ENCODE measurements at regions not wholly inside any gene's neighbourhood (a gene's known extent, or its start where the extent isn't known, plus 50 kb on each side); places are given as distances from the start of the nearest gene placed in this dataset.
"Not testable (repeated sequence)": the region's sequence is repeated elsewhere in the genome, so short reads cannot be mapped to it uniquely, and the experiment has no call there.

DNA sequence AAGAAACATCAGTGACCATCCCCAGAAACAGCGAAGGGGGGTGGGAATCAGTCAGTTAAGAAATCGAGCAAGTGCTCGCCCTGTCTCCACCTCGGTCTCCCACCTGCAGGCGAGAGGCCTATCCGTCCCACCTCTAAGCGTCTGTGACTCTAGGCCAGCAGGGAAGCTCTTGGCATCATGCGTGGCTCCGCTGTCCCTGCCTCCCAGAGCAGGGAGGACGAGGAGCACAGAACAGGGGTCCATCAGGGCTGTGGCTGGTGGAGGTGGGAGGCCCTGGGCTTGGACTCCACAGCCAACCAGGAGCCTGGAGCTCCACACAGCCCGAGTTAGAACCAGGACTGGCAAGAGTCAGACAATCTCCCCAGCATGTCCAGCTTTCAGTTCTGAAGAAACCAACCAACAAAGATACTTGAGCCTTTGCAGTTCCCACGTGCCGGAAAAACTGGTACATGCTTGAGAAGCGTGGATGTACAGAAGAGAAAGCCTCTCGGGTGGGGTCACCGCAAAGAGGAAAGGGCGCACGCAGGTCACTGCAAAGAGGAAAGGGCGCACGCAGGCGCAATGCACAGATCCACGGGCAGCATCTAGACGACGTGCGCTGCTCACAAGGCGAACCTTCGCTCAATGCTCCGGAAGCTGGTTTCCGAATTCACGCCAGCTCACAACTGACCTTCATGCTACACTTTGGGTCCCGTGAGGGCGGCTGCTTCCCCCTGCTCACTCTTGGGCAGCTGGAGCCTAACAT lies 104.5 kb upstream of the ALKAL2 start:
- TF ChIP-seq JUND (IDR thresholded peaks at IDR 0.05; ENCODE audit: low read depth), result no peak
- DNase-seq (ENCODE audit: low read depth in 1 of 2, low spot score in 1 of 2), result no peak
- in situ Hi-C loops (cut with HindIII; ENCODE audit: low pct_unique_long_range_greater_than_20kb, low sequenced_read_pairs), result no loop called here

DNA sequence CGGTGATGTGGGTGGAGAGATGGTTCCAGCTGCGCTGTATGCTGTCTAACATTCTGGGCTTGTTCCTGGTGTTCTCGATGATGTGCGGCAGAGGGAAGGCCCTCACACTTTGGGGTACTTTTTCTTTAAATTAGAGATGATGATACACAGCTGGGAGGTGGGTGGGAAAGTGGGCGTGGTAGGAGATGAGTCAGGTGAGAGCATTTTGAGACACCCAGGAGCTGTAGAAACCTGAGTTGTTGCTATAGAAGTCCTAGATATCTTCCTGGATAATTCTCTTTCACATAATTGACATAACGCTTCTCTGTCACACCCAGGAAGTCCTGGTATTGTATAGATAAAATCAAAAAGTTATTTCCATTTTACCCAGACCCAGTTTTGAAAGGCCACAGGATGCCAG lies 103.8 kb upstream of the ALKAL2 start:
- no peak for TF ChIP-seq JUND (IDR thresholded peaks at IDR 0.05; ENCODE audit: low read depth)
- DNase-seq (ENCODE audit: low read depth in 1 of 2, low spot score in 1 of 2), result no peak

DNA sequence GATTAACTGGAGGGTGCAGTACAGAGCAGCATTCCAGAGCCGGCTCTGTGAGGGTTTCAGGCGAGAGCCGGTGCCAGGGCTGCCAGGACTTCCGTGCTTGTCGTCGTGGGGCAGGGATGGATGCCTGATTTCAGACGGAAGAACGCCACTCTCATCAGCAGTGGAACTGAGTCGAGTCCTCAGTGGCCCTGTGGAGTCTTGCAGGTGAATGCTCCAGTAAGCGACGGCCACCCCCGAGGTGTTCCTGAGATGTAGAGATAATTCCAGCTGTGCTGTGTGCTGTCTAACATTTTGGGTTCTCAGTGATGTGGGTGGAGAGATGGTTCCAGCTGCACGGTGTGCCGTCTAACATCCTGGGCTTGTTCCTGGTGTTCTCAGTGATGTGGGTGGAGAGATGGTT lies 103.1 kb upstream of the ALKAL2 start:
- no peak for DNase-seq (ENCODE audit: low read depth in 1 of 2, low spot score in 1 of 2)
- in situ Hi-C loops (cut with HindIII; ENCODE audit: low pct_unique_long_range_greater_than_20kb, low sequenced_read_pairs), result no loop called here
- TF ChIP-seq JUND (IDR thresholded peaks at IDR 0.05; ENCODE audit: low read depth), result no peak

More for the DNA sequence above, 103.8 kb upstream of the ALKAL2 start:
- in situ Hi-C loops (cut with HindIII; ENCODE audit: low pct_unique_long_range_greater_than_20kb, low sequenced_read_pairs), result no loop called here

DNA sequence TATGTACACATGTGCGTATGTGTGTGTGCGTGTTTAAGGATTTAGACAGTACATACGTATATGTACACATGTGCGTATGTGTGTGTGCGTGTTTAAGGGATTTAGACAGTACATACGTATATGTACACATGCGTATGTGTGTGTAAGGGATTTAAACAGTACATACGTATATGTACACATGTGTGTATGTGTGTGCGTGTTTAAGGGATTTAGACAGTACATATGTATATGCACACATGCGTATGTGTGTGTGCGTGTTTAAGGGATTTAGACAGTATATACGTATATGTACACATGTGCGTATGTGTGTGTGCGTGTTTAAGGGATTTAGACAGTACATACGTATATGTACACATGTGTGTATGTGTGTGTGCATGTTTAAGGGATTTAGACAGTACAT lies 102.1 kb upstream of the ALKAL2 start:
- DNase-seq (ENCODE audit: low read depth in 1 of 2, low spot score in 1 of 2); in situ Hi-C loops (cut with HindIII; ENCODE audit: low pct_unique_long_range_greater_than_20kb, low sequenced_read_pairs): not testable (repeated sequence)

DNA sequence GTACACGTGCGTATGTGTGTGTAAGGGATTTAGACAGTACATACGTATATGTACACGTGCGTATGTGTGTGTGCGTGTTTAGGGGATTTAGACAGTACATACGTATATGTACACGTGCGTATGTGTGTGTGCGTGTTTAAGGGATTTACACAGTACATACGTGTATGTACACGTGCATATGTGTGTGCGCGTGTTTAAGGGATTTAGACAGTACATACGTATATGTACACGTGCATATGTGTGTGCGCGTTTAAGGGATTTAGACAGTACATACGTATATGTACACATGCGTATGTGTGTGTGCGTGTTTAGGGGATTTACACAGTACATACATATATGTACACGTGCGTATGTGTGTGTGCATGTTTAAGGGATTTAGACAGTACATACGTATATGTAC lies 100.9 kb upstream of the ALKAL2 start:
- in situ Hi-C loops (cut with HindIII; ENCODE audit: low pct_unique_long_range_greater_than_20kb, low sequenced_read_pairs), result not testable (repeated sequence)

DNA sequence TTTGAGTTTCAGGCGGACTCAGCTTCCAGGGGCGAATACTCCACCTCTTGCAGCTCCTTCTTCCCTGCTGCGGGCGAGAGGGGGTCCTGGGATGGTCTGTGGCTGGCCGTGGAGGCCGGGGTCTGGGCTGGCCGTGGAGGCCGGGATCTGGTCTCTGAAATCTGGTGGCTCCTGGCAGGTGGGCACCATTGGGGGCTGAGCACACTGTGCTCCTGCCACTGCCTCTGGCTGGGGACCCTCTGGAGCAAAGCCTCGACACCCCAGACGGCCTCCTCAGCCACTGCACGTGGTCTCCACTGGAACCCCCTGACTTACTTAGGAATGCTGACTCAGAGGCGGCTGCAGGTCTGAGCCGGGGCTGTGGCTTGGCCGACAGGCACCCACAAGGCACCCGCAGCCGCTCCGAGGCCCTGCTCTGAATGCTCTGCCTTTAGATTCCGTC lies 100.1 kb upstream of the ALKAL2 start:
- TF ChIP-seq JUND (IDR thresholded peaks at IDR 0.05; ENCODE audit: low read depth), result no peak
- DNase-seq (ENCODE audit: low read depth in 1 of 2, low spot score in 1 of 2), result no peak
- in situ Hi-C loops (cut with HindIII; ENCODE audit: low pct_unique_long_range_greater_than_20kb, low sequenced_read_pairs), result no loop called here

More for the DNA sequence above, 100.9 kb upstream of the ALKAL2 start:
- DNase-seq (ENCODE audit: low read depth in 1 of 2, low spot score in 1 of 2), result not testable (repeated sequence)

DNA sequence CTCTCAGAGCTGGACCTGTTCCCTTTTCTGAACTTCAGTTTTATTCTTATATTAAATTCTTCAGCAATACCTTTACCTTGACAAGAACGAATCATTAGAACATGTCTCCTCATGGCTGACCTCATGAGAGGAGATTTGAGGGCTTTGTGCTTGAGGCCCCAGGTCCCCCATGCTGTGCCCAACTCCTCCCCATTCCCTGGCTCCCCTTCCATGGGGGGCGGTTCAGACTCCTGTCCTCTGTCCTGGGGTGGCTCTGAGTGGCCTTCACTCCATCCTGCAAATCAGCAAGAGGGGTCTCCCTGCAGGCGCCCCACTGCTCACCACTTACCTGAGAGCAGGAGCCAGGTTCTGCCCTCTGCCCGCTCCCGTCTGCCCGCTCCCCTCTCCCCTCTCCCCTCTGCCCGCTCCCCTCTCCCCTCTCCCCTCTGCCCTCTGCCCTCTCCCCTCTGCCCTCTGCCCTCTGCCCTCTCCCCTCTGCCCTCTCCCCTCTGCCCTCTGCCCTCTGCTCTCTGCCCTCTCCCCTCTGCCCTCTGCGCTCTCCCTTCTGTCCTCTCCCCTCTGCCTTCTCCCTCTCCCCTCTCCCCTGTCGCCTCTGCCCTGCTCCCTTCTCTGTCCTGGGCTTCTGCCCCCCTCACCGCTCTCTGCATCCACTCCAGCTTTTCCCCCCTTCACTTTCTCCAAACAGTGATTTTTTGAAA lies 98.7 kb upstream of the ALKAL2 start:
- no peak for DNase-seq (ENCODE audit: low read depth in 1 of 2, low spot score in 1 of 2)
- in situ Hi-C loops (cut with HindIII; ENCODE audit: low pct_unique_long_range_greater_than_20kb, low sequenced_read_pairs), result no loop called here
- TF ChIP-seq JUND (IDR thresholded peaks at IDR 0.05; ENCODE audit: low read depth), result no peak

DNA sequence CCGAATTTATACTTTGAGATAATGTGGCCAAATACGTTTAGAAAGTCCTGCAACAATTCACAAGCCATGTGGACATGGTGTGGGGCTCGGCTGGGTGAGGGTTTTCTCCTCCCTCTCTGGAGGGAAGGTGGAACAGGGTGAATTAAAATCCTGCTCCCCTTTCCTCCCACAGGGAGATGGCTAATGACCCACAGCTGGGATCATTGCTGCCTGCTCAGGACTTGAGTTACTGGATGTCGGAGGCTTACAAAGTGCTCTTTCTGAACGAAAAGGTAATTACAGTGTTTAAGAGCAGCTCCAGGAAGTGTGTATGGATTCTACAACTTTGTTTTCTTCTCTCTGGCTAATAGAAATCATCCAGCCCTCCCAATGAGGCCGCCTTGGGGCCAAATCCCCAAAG lies 97.9 kb upstream of the ALKAL2 start:
- no peak for DNase-seq (ENCODE audit: low read depth in 1 of 2, low spot score in 1 of 2)
- TF ChIP-seq JUND (IDR thresholded peaks at IDR 0.05; ENCODE audit: low read depth), result no peak
- in situ Hi-C loops (cut with HindIII; ENCODE audit: low pct_unique_long_range_greater_than_20kb, low sequenced_read_pairs), result no loop called here

DNA sequence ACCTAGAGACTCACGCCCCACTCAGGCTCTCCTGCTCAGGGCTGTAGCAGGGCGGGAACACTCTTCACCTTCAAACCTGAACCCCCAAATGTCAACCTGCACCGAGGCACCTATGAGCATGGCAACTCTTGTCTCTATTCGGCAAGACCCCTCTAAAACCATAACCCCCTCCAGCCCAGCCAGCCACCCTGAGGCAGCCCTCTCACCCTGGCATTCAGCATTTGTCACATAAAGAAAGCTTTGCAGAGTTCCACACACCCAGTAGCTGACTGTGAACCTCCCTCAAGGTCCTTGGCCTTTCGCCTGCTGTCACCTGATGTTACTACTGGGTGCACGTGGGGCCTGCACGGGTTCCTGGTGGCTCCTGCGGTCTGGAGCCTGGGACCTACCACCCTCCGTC lies 97.2 kb upstream of the ALKAL2 start:
- no peak for DNase-seq (ENCODE audit: low read depth in 1 of 2, low spot score in 1 of 2)
- no peak for TF ChIP-seq JUND (IDR thresholded peaks at IDR 0.05; ENCODE audit: low read depth)
- in situ Hi-C loops (cut with HindIII; ENCODE audit: low pct_unique_long_range_greater_than_20kb, low sequenced_read_pairs), result no loop called here

DNA sequence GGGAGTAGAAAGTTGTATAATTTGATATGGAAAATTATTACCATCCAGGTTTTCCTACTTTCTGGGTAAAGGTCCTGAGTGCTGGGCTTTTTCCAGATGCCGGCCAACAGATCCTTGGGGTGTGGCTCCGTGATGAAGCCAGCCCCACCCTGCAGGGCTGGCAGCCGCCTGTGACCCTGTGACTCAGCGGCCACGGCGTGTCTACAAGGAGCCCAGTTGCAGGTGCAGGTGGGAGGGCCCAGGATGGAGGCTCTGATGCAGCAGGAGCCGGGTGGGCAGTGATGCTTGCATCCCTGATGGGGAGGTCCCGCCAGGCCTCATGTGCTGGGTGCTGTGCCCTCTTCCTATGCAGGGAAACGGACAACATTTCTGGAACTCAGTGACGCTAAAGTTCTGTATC lies 96.0 kb upstream of the ALKAL2 start:
- in situ Hi-C loops (cut with HindIII; ENCODE audit: low pct_unique_long_range_greater_than_20kb, low sequenced_read_pairs), result no loop called here
- no peak for TF ChIP-seq JUND (IDR thresholded peaks at IDR 0.05; ENCODE audit: low read depth)
- DNase-seq (ENCODE audit: low read depth in 1 of 2, low spot score in 1 of 2), result no peak

DNA sequence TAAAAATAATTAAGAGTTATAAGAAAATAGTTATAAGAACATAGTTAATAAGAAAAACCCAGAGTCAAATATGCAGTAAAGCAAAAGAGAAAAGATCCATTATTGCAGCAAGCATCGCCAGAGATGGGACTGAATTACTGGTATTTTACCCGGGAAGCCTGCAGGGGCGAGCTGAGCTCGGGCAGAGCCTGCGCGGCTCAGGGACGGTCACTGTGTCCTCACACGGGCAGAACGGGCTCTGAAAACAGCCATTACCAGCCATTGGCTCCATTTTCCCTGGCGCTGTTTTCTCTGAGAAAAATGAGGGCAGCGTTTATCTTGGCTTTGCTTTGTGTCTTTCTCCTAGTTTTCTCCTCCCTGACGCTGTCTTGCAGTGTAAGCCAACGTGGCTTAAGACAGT lies 95.3 kb upstream of the ALKAL2 start:
- DNase-seq (ENCODE audit: low read depth in 1 of 2, low spot score in 1 of 2), result peak in 1 of 2 experiments; percentile 34
- in situ Hi-C loops (cut with HindIII; ENCODE audit: low pct_unique_long_range_greater_than_20kb, low sequenced_read_pairs), result no loop called here
- no peak for TF ChIP-seq JUND (IDR thresholded peaks at IDR 0.05; ENCODE audit: low read depth)

DNA sequence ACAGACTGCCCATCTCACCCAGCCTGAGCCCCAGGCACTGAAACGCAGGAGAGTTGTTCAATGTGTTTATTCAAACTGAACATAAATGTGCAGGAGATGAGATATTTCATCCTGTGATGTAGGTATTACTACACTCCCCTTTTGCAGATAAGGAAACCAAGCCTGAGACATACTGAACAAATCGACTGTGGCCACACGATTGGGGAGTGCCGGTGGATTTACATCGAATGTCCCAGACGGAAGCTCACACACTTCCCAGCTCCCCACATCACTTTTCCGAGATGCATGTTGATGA lies 94.8 kb upstream of the ALKAL2 start:
- no peak for DNase-seq (ENCODE audit: low read depth in 1 of 2, low spot score in 1 of 2)
- TF ChIP-seq JUND (IDR thresholded peaks at IDR 0.05; ENCODE audit: low read depth), result no peak
- in situ Hi-C loops (cut with HindIII; ENCODE audit: low pct_unique_long_range_greater_than_20kb, low sequenced_read_pairs), result no loop called here

DNA sequence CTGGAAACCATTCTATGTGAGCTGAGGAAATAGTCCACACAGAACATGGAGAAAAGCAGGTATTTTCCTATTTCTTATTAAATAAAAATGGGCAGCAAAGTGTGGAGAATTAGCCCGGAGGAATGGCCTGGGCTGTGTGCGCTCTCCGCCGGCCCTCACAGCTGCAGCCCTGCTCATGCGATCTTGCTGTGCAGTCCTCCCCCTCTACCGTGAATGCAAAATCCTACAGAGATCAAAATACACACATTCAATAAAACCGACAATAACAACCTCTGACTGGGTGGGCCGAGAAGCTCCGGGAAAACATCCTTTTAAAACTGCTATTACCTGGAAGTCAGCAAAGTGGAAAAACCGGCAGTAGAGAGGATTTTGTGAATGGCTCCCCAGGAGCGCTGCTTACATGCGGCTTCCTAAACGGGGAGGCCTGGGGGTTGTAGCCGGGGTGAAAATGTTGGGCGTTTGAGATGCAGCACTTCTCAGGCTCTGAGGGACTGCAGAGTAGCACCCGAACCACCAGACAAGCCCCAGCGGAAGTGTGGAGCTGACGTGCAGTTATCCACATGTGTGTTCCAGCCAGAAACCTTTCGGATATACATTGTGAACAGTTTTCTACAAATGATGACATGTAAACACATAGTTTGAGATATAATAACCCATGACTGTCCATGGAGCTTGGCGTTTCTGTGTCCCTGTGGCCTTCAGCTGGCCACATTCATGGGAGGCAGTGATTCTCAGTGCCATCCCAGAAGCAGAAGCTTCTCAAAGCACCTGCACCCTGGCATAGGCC lies 94.2 kb upstream of the ALKAL2 start:
- TF ChIP-seq JUND (IDR thresholded peaks at IDR 0.05; ENCODE audit: low read depth), result no peak
- in situ Hi-C loops (cut with HindIII; ENCODE audit: low pct_unique_long_range_greater_than_20kb, low sequenced_read_pairs), result no loop called here
- DNase-seq (ENCODE audit: low read depth in 1 of 2, low spot score in 1 of 2), result no peak

Data from T47D (cell line).